ENCODE measurements at regions not wholly inside any gene's neighbourhood (a gene's known extent, or its start where the extent isn't known, plus 50 kb on each side); places are given as distances from the start of the nearest gene placed in this dataset.
"Not testable (repeated sequence)": the region's sequence is repeated elsewhere in the genome, so short reads cannot be mapped to it uniquely, and the experiment has no call there.

DNA sequence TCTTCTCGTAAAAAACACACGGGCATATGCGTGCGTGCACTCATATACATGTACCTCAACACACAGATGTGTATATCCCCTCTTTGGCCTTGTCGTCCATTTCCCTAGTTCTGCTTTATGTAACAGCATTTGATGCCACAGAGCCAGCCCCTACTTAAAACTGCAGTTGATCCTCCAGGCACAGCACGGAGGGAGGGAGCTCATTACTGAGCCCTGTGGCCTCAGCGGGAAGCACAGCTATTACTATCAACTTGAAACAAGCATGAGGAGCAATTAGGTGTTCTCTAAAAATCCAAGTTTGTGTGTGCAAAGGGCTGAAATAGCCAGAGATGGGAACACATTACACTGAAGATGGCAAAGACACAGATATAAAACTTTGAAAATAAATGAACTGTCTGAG lies 580.9 kb downstream of the GLRX3 start:
- H3K4me3 ChIP-seq (replicated peaks; ENCODE audit: insufficient read depth, low read length): no peak overlapping the region
- no peak overlapping the region for H3K27ac ChIP-seq (replicated peaks)
- no peak for TF ChIP-seq POLR2AphosphoS5 (IDR thresholded peaks at IDR 0.05; ENCODE audit: low read depth)
- no peak for TF ChIP-seq SPI1 (IDR thresholded peaks at IDR 0.05; ENCODE audit: borderline replicate concordance, low read depth)
- DNase-seq (ENCODE audit: low read depth in 1 of 2, low spot score in 1 of 2): no peak
- H3K27me3 ChIP-seq (ENCODE audit: insufficient read depth, poor library complexity, severe bottlenecking): peaks cover 2% of the 10 kb centered on the region

DNA sequence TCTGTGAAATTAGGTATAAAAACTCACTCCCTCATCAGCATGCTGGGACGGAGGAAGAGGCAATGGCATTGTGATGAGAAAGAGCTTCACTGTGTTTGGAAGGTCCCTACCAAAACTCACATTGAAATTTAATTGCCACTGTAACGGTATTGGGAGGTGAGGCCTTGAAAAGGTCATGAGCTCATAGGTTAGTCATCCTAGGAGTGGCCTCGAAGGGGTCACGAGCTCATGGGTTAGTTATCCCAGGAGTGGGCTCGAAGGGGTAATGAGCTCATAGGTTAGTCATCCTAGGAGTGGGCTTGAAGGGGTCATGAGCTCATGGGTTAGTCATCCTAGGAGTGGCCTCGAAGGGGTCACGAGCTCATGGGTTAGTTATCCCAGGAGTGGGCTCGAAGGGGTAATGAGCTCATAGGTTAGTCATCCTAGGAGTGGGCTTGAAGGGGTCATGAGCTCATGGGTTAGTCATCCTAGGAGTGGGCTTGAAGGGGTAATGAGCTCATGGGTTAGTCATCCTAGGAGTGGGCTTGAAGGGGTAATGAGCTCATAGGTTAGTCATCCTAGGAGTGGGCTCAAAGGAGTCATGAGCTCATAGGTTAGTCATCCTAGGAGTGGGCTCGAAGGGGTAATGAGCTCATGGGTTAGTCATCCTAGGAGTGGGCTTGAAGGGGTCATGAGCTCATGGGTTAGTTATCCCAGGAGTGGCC lies 582.7 kb downstream of the GLRX3 start:
- not testable (repeated sequence) for H3K4me3 ChIP-seq (replicated peaks; ENCODE audit: insufficient read depth, low read length); DNase-seq (ENCODE audit: low read depth in 1 of 2, low spot score in 1 of 2); H3K27me3 ChIP-seq (ENCODE audit: insufficient read depth, poor library complexity, severe bottlenecking); H3K27ac ChIP-seq (replicated peaks)

DNA sequence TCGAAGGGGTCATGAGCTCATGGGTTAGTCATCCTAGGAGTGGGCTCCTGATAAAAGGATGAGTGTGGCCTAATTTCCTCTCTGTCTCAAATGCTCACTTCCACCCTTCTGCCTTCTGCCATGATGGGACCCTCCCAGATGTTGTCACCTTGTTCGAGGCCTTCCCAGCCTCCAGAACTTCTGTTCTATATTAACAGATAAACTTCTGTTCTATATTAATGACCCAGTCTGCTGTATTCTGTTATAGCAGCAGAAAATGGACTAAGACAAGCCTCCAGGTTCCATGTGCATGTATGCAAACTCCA lies 583.2 kb downstream of the GLRX3 start:
- Histone ChIP-seq H3K4me3 (replicated peaks; ENCODE audit: insufficient read depth, low read length) (no peak overlapping the region), H3K27ac (replicated peaks) (no peak overlapping the region), H3K27me3 (ENCODE audit: insufficient read depth, poor library complexity, severe bottlenecking) (peaks cover 2% of the 10 kb centered on the region)
- TF ChIP-seq GABPA (IDR thresholded peaks at IDR 0.05; ENCODE audit: low read depth) (no peak), SPI1 (IDR thresholded peaks at IDR 0.05; ENCODE audit: borderline replicate concordance, low read depth) (no peak), POLR2AphosphoS5 (IDR thresholded peaks at IDR 0.05; ENCODE audit: low read depth) (no peak)
- TF ChIP-seq, protein P1, sequence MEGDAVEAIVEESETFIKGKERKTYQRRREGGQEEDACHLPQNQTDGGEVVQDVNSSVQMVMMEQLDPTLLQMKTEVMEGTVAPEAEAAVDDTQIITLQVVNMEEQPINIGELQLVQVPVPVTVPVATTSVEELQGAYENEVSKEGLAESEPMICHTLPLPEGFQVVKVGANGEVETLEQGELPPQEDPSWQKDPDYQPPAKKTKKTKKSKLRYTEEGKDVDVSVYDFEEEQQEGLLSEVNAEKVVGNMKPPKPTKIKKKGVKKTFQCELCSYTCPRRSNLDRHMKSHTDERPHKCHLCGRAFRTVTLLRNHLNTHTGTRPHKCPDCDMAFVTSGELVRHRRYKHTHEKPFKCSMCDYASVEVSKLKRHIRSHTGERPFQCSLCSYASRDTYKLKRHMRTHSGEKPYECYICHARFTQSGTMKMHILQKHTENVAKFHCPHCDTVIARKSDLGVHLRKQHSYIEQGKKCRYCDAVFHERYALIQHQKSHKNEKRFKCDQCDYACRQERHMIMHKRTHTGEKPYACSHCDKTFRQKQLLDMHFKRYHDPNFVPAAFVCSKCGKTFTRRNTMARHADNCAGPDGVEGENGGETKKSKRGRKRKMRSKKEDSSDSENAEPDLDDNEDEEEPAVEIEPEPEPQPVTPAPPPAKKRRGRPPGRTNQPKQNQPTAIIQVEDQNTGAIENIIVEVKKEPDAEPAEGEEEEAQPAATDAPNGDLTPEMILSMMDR (IDR thresholded peaks at IDR 0.05; ENCODE audit: insufficient read depth, low read length): no peak
- TF ChIP-seq, protein P2, sequence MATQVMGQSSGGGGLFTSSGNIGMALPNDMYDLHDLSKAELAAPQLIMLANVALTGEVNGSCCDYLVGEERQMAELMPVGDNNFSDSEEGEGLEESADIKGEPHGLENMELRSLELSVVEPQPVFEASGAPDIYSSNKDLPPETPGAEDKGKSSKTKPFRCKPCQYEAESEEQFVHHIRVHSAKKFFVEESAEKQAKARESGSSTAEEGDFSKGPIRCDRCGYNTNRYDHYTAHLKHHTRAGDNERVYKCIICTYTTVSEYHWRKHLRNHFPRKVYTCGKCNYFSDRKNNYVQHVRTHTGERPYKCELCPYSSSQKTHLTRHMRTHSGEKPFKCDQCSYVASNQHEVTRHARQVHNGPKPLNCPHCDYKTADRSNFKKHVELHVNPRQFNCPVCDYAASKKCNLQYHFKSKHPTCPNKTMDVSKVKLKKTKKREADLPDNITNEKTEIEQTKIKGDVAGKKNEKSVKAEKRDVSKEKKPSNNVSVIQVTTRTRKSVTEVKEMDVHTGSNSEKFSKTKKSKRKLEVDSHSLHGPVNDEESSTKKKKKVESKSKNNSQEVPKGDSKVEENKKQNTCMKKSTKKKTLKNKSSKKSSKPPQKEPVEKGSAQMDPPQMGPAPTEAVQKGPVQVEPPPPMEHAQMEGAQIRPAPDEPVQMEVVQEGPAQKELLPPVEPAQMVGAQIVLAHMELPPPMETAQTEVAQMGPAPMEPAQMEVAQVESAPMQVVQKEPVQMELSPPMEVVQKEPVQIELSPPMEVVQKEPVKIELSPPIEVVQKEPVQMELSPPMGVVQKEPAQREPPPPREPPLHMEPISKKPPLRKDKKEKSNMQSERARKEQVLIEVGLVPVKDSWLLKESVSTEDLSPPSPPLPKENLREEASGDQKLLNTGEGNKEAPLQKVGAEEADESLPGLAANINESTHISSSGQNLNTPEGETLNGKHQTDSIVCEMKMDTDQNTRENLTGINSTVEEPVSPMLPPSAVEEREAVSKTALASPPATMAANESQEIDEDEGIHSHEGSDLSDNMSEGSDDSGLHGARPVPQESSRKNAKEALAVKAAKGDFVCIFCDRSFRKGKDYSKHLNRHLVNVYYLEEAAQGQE (IDR thresholded peaks at IDR 0.05; ENCODE audit: insufficient replicate concordance, low read depth): no peak
- no peak for DNase-seq (ENCODE audit: low read depth in 1 of 2, low spot score in 1 of 2)

DNA sequence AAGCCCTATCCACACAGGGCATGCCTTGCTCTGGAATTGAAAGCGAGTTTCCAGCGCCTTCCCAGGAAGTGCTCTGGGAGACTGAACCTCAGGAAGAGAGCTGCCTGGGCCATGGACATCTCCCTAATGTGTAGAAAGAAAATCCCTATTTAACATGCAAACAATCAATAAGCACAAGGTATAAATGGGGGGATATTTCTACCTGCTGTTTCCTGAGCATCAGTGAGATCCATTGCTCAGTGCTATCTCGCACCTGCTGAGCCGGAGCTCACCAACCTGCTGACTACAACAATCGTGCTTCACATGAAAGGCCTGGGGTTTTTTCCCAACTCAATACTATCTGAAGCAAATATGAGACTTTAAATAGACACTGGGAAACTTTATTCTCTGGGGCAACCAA lies 584.0 kb downstream of the GLRX3 start:
- TF ChIP-seq, protein P2 (IDR thresholded peaks at IDR 0.05; ENCODE audit: insufficient replicate concordance, low read depth): no peak
- DNase-seq (ENCODE audit: low read depth in 1 of 2, low spot score in 1 of 2): no peak

DNA sequence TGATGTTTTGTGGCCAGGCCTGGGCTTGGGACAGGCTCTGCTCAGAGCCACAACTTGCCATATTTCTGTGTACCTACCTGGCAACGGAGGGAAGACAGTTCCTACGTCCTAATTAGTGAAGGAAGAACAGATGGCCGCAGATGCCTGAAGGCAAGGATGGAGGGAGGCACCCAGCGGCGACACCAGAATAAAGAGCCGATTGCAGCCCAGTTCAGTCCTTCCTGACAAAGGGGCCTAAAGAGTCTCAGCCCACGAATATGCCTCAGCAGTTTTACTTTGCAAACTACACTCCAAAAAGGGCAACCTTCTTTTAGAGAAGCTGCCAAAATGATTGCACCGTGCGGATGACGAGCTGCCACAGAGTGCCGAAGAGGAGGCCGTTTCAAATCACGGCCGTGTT lies 585.8 kb downstream of the GLRX3 start:
- TF ChIP-seq GABPA (IDR thresholded peaks at IDR 0.05; ENCODE audit: low read depth) (no peak), POLR2AphosphoS5 (IDR thresholded peaks at IDR 0.05; ENCODE audit: low read depth) (no peak), SPI1 (IDR thresholded peaks at IDR 0.05; ENCODE audit: borderline replicate concordance, low read depth) (no peak)
- TF ChIP-seq, protein P1 (IDR thresholded peaks at IDR 0.05; ENCODE audit: insufficient read depth, low read length): no peak
- TF ChIP-seq, protein P2 (IDR thresholded peaks at IDR 0.05; ENCODE audit: insufficient replicate concordance, low read depth): no peak
- Histone ChIP-seq H3K27me3 (ENCODE audit: insufficient read depth, poor library complexity, severe bottlenecking) (no peaks in the 10 kb centered on the region), H3K4me3 (replicated peaks; ENCODE audit: insufficient read depth, low read length) (no peak overlapping the region), H3K27ac (replicated peaks) (no peak overlapping the region)
- no peak for DNase-seq (ENCODE audit: low read depth in 1 of 2, low spot score in 1 of 2)

More for the DNA sequence above, 584.0 kb downstream of the GLRX3 start:
- Histone ChIP-seq H3K27ac (replicated peaks) (no peak overlapping the region), H3K4me3 (replicated peaks; ENCODE audit: insufficient read depth, low read length) (no peak overlapping the region), H3K27me3 (ENCODE audit: insufficient read depth, poor library complexity, severe bottlenecking) (peaks cover 2% of the 10 kb centered on the region)
